GM23338 (cell line): ENCODE measurements at regions not wholly inside any gene's neighbourhood (a gene's known extent, or its start where the extent isn't known, plus 50 kb on each side); places are given as distances from the start of the nearest gene placed in this dataset.

Experiments
- ATAC-seq: fragments of 200-7000 bp; cut with Tn5 transposase; 3 replicates; pipeline ENCODE4 v1.9.1; 2020
- DNase-seq: peaks from one replicate; pipeline ENCODE4 v3.0.0-alpha.2; 2015; ENCODE audit warnings: low spot score
- H2AFZ ChIP-seq: fragments of 200-600 bp; sonication (generic); 2 replicates; pipeline ENCODE4 v1.8.0; 2016; ENCODE audit warnings: antibody characterized with exemption, mild to moderate bottlenecking, moderate library complexity
- H3F3A ChIP-seq: fragments of 200-600 bp; sonication (generic); replicated peaks from 2 replicates; pipeline ENCODE4 v1.8.0; 2017; ENCODE audit warnings: antibody characterized with exemption, mixed run types, low read depth
- H3K27ac ChIP-seq: fragments of 200-600 bp; sonication (generic); 2 replicates; pipeline ENCODE4 v1.6.1; 2016; ENCODE audit warnings: low read depth
- H3K27me3 ChIP-seq: fragments of 200-600 bp; sonication (generic); 2 replicates; pipeline ENCODE4 v1.8.0; 2016; ENCODE audit warnings: mild to moderate bottlenecking, mixed run types, moderate library complexity; ENCODE audit not compliant: insufficient read depth
- H3K36me3 ChIP-seq: fragments of 200-600 bp; sonication (generic); 2 replicates; pipeline ENCODE4 v1.8.0; 2016; ENCODE audit warnings: mild to moderate bottlenecking; ENCODE audit not compliant: insufficient read depth
- H3K4me1 ChIP-seq: fragments of 200-600 bp; sonication (generic); 2 replicates; pipeline ENCODE4 v1.8.0; 2016; ENCODE audit warnings: mild to moderate bottlenecking, moderate library complexity; ENCODE audit not compliant: insufficient read depth
- H3K4me2 ChIP-seq: fragments of 200-600 bp; sonication (generic); 2 replicates; pipeline ENCODE4 v1.7.1; 2017; ENCODE audit warnings: mixed run types
- H3K4me3 ChIP-seq: fragments of 200-600 bp; sonication (generic); 2 replicates; pipeline ENCODE4 v1.6.1; 2016; ENCODE audit warnings: mixed run types
- H3K79me2 ChIP-seq: fragments of 200-600 bp; sonication (generic); replicated peaks from 2 replicates; pipeline ENCODE4 v1.8.0; 2017; ENCODE audit warnings: mild to moderate bottlenecking; ENCODE audit not compliant: insufficient read depth
- H3K9me2 ChIP-seq: fragments of 200-600 bp; sonication (generic); 2 replicates; pipeline ENCODE4 v1.8.0; 2017; ENCODE audit not compliant: insufficient read depth
- H4K20me1 ChIP-seq: fragments of 200-600 bp; sonication (generic); replicated peaks from 2 replicates; pipeline ENCODE4 v1.8.0; 2017; ENCODE audit warnings: mild to moderate bottlenecking; ENCODE audit not compliant: insufficient read depth
- H3K27ac Mint-ChIP-seq: 2 replicates; pipeline ENCODE4 v1.8.0; 2020; ENCODE audit warnings: inconsistent platforms, mild to moderate bottlenecking, moderate library complexity, mixed read lengths
- H3K27me3 Mint-ChIP-seq: 3 replicates; pipeline ENCODE4 v1.8.0; 2022; ENCODE audit warnings: low read depth, mild to moderate bottlenecking, moderate library complexity, mixed read lengths, inconsistent platforms; ENCODE audit not compliant: insufficient read depth, poor library complexity
- H3K36me3 Mint-ChIP-seq: 3 replicates; pipeline ENCODE4 v1.8.0; 2021; ENCODE audit warnings: low read depth, mild to moderate bottlenecking, inconsistent platforms, moderate library complexity, mixed read lengths
- H3K4me1 Mint-ChIP-seq: 3 replicates; pipeline ENCODE4 v1.8.0; 2020; ENCODE audit warnings: mild to moderate bottlenecking, inconsistent platforms, mixed read lengths
- H3K4me3 Mint-ChIP-seq: 3 replicates; pipeline ENCODE4 v1.8.0; 2021; ENCODE audit warnings: moderate library complexity, mild to moderate bottlenecking, inconsistent platforms, mixed read lengths
- H3K9me3 Mint-ChIP-seq: 3 replicates; pipeline ENCODE4 v1.8.0; 2020; ENCODE audit warnings: moderate library complexity, mild to moderate bottlenecking, inconsistent platforms, mixed read lengths
- CREB1 ChIP-seq: fragments of 250-450 bp; sonication (Bioruptor Pico); IDR thresholded peaks from 2 replicates; pipeline ENCODE4 v1.5.0; 2020; ENCODE audit warnings: low read depth, mild to moderate bottlenecking, moderate library complexity
- EZH2 ChIP-seq: fragments of 200-600 bp; sonication (generic); IDR thresholded peaks from one replicate; pipeline ENCODE4 v1.8.0; 2017; ENCODE audit warnings: antibody characterized with exemption, mild to moderate bottlenecking, low read depth; ENCODE audit not compliant: unreplicated experiment
- EZH2phosphoT487 ChIP-seq: fragments of 200-600 bp; sonication (generic); IDR thresholded peaks from one replicate; pipeline ENCODE4 v1.8.1; 2018; ENCODE audit warnings: antibody characterized with exemption; ENCODE audit not compliant: unreplicated experiment
- JUNB ChIP-seq: IDR thresholded peaks from one replicate; pipeline ENCODE4 v1.6.1; 2016; ENCODE audit warnings: antibody characterized with exemption; ENCODE audit not compliant: unreplicated experiment
- NANOG ChIP-seq: IDR thresholded peaks from 2 replicates; pipeline ENCODE4 v1.6.1; 2016; ENCODE audit warnings: antibody characterized with exemption, borderline replicate concordance
- POLR2AphosphoS5 ChIP-seq: IDR thresholded peaks from 2 replicates; pipeline ENCODE4 v1.6.1; 2016; ENCODE audit warnings: antibody characterized with exemption, low read depth
- STAT1 ChIP-seq: IDR thresholded peaks from one replicate; pipeline ENCODE4 v1.6.1; 2016; ENCODE audit warnings: antibody characterized with exemption; ENCODE audit not compliant: unreplicated experiment
- ZNF114 ChIP-seq: fragments of 250-450 bp; sonication (Bioruptor Pico); IDR thresholded peaks from 2 replicates; pipeline ENCODE4 v1.5.0; 2020; ENCODE audit warnings: mild to moderate bottlenecking, moderate library complexity
- ZNF331 ChIP-seq: fragments of 250-450 bp; sonication (Bioruptor Pico); IDR thresholded peaks from 2 replicates; pipeline ENCODE4 v1.5.0; 2020; ENCODE audit warnings: low read depth, mild to moderate bottlenecking, moderate library complexity
- TF ChIP-seq, protein P1 (sequence below), 2 experiments: fragments of 200-600 bp in 1 of 2; sonication (generic) in 1 of 2; conservative IDR thresholded peaks; 2 replicates each; pipeline versions ENCODE4 v1.5.1 to v1.6.1; 2016 to 2017; ENCODE audit warnings: antibody characterized with exemption in 2 of 2, low read depth in 2 of 2, mild to moderate bottlenecking in 2 of 2, moderate library complexity in 1 of 2
- TF ChIP-seq, protein P2 (sequence below): IDR thresholded peaks from 2 replicates; pipeline ENCODE4 v1.6.1; 2016; ENCODE audit warnings: antibody characterized with exemption
- TF ChIP-seq, protein P3 (sequence below): IDR thresholded peaks from one replicate; pipeline ENCODE4 v1.6.1; 2018; ENCODE audit warnings: antibody characterized with exemption; ENCODE audit not compliant: unreplicated experiment

GRCh38 chr5:98103807-98104206 lies 669.7 kb upstream of the RGMB start:
- Histone ChIP-seq H3K27me3 (no peaks in the 10 kb centered on the region), H4K20me1 (no peaks in the 10 kb centered on the region), H3K4me1 (no peaks in the 10 kb centered on the region), H3K27ac (no peak overlapping the region), H3K9me2 (no peaks in the 10 kb centered on the region), H3K36me3 (no peaks in the 10 kb centered on the region), H2AFZ (no peak overlapping the region), H3F3A (no peaks in the 10 kb centered on the region), H3K79me2 (no peaks in the 10 kb centered on the region), H3K4me3 (no peak overlapping the region), H3K4me2 (no peak overlapping the region)
- Mint-ChIP-seq H3K9me3 (no peaks in the 10 kb centered on the region), H3K36me3 (no peaks in the 10 kb centered on the region), H3K27me3 (no peaks in the 10 kb centered on the region), H3K4me3 (no peak overlapping the region), H3K27ac (no peak overlapping the region), H3K4me1 (no peaks in the 10 kb centered on the region)
- DNase-seq (no peak), ATAC-seq (no peak)
- TF ChIP-seq JUNB (no peak), CREB1 (no peak), EZH2 (no peak), NANOG (no peak), POLR2AphosphoS5 (no peak), ZNF114 (no peak), STAT1 (no peak), ZNF331 (CRISPR knock-in tag) (no peak), EZH2phosphoT487 (no peak)
- TF ChIP-seq, protein P1, sequence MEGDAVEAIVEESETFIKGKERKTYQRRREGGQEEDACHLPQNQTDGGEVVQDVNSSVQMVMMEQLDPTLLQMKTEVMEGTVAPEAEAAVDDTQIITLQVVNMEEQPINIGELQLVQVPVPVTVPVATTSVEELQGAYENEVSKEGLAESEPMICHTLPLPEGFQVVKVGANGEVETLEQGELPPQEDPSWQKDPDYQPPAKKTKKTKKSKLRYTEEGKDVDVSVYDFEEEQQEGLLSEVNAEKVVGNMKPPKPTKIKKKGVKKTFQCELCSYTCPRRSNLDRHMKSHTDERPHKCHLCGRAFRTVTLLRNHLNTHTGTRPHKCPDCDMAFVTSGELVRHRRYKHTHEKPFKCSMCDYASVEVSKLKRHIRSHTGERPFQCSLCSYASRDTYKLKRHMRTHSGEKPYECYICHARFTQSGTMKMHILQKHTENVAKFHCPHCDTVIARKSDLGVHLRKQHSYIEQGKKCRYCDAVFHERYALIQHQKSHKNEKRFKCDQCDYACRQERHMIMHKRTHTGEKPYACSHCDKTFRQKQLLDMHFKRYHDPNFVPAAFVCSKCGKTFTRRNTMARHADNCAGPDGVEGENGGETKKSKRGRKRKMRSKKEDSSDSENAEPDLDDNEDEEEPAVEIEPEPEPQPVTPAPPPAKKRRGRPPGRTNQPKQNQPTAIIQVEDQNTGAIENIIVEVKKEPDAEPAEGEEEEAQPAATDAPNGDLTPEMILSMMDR (conservative IDR thresholded peaks at IDR 0.05; ENCODE audit: low read depth in 2 of 2), result no peak
- TF ChIP-seq, protein P2, sequence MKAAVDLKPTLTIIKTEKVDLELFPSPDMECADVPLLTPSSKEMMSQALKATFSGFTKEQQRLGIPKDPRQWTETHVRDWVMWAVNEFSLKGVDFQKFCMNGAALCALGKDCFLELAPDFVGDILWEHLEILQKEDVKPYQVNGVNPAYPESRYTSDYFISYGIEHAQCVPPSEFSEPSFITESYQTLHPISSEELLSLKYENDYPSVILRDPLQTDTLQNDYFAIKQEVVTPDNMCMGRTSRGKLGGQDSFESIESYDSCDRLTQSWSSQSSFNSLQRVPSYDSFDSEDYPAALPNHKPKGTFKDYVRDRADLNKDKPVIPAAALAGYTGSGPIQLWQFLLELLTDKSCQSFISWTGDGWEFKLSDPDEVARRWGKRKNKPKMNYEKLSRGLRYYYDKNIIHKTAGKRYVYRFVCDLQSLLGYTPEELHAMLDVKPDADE, result no peak
- TF ChIP-seq, protein P3, sequence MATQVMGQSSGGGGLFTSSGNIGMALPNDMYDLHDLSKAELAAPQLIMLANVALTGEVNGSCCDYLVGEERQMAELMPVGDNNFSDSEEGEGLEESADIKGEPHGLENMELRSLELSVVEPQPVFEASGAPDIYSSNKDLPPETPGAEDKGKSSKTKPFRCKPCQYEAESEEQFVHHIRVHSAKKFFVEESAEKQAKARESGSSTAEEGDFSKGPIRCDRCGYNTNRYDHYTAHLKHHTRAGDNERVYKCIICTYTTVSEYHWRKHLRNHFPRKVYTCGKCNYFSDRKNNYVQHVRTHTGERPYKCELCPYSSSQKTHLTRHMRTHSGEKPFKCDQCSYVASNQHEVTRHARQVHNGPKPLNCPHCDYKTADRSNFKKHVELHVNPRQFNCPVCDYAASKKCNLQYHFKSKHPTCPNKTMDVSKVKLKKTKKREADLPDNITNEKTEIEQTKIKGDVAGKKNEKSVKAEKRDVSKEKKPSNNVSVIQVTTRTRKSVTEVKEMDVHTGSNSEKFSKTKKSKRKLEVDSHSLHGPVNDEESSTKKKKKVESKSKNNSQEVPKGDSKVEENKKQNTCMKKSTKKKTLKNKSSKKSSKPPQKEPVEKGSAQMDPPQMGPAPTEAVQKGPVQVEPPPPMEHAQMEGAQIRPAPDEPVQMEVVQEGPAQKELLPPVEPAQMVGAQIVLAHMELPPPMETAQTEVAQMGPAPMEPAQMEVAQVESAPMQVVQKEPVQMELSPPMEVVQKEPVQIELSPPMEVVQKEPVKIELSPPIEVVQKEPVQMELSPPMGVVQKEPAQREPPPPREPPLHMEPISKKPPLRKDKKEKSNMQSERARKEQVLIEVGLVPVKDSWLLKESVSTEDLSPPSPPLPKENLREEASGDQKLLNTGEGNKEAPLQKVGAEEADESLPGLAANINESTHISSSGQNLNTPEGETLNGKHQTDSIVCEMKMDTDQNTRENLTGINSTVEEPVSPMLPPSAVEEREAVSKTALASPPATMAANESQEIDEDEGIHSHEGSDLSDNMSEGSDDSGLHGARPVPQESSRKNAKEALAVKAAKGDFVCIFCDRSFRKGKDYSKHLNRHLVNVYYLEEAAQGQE, result no peak
